ENCODE measurements at regions not wholly inside any gene's neighbourhood (a gene's known extent, or its start where the extent isn't known, plus 50 kb on each side); places are given as distances from the start of the nearest gene placed in this dataset.
"Not testable (repeated sequence)": the region's sequence is repeated elsewhere in the genome, so short reads cannot be mapped to it uniquely, and the experiment has no call there.

DNA sequence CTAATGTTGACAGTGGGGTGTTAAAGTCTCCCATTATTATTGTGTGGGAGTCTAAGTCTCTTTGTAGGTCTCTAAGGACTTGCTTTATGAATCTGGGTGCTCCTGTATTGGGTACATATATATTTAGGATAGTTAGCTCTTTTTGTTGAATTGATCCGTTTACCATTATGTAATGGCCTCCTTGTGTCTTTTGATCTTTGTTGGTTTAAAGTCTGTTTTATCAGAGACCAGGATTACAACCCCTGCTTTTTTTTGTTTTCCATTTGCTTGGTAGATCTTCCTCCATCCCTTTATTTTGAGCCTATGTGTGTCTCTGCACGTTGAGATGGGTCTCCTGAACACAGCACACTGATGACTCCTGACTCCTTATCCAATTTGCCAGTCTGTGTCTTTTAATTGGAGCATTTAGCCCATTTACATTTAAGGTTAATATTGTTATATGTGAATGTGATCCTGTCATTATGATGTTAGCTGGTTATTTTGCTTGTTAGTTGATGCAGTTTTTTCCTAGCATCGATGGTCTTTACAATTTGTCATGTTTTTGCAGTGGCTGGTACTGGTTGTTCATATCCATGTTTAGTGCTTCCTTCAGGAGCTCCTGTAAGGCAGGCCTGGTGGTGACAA, 188.9 kb downstream of the TTC6 start:
- not testable (repeated sequence) for DNase-seq (ENCODE audit: low read depth in 4 of 4, low spot score in 2 of 4)

GRCh38 chr14:37784827-37785223, 189.4 kb downstream of the TTC6 start:
- DNase-seq (ENCODE audit: low read depth in 4 of 4, low spot score in 2 of 4): not testable (repeated sequence)

DNA sequence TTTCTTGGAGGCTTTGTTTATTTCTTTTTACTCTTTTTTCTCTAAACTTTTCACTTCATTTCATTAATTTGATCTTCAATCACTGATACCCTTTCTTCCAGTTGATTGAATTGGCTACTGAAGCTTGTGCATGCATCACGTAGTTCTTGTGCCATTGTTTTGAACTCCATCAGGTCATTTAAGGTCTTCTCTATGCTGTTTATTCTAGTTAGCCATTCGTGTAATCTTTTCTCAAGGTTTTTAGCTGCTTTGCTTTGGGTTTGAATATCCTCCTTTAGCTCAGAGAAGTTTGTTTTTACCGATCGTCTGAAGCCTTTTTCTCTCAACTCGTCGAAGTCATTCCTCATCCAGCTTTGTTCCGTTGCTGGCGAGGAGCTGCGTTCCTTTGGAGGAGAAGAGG, 189.9 kb downstream of the TTC6 start:
- not testable (repeated sequence) for DNase-seq (ENCODE audit: low read depth in 4 of 4, low spot score in 2 of 4)

DNA sequence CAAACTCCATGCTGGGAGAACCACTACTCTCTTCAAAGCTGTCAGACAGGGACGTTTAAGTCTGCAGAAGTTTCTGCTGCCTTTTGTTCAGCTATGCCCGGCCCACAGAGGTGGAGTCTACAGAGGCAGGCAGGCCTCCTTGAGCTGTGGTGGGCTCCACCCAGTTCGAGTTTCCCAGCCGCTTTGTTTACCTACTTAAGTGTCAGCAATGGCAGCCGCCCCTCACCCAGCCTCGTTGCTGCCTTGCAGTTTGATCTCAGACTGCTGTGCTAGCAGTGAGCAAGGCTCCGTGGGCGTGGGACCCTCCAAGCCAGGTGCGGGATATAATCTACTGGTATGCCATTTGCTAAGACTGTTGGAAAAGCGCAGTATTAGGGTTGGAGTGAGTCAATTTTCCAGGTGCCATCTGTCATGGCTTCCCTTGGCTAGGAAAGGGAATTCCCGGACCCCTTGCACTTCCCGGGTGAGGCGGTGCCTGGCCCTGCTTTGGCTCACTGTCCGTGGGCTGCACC, 190.7 kb downstream of the TTC6 start:
- DNase-seq (ENCODE audit: low read depth in 4 of 4, low spot score in 2 of 4): not testable (repeated sequence)

DNA sequence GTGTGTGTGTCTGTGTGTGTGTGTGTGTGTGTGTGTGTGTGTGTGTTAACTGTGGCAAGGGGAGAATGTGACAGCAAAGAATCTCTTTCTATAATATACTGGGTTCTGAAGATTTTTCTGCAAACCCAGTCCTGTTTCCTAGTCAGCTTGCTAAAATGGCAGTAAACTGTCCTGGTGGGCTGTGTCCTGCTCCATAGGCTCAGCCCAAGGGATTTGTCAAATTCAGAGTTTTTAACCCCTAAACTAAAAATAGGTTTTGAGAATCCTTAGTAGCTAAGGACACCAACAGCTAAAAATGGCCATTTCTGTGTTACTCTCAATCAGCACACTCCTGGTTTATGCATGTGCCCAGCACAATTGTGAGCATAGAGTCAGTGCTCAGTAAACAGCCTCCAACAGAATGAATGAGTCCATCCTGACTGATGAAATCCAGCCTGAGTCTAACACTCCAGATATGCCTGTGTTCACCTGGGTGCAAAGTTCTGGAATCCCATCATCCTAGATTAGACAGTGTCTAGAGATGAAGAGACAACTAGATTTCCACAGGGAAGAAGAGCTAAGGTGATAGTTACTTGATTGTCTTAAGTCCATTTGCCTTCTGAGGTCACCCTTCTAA, 192.6 kb downstream of the TTC6 start:
- no peak for DNase-seq (ENCODE audit: low read depth in 4 of 4, low spot score in 2 of 4)

DNA sequence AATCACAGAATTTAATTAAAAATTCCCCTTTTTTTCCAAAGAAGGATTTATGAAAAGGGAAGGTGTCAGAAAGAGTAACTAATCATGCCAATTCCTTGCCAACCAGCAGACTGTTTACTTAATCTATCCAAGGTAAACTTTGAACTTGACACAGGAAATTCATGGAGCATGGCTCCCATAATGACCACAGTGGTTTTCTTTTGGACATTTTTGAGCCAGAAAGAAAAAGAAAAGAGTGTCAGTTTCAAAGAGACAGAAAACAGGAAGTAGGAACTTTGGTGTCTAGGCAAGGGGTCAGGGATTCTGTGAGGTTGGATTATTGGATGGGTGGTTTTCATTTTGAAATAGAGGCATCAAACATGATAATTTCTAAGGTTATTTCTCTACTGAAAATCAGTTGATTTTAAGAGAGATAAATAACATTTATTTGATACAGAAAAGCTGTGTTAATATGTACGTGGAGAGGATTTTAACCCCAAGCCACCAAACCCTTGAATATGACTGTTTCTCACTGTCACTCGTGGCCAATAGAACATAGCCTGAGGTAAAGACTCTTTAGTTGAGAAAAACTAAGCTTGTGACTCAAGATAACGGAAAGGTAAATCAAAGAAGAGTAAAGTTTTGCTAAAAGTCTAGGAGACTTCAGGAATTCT, 196.1 kb downstream of the TTC6 start:
- DNase-seq (ENCODE audit: low read depth in 4 of 4, low spot score in 2 of 4): peak in 2 of 4 donors; percentile 8 to 12

DNA sequence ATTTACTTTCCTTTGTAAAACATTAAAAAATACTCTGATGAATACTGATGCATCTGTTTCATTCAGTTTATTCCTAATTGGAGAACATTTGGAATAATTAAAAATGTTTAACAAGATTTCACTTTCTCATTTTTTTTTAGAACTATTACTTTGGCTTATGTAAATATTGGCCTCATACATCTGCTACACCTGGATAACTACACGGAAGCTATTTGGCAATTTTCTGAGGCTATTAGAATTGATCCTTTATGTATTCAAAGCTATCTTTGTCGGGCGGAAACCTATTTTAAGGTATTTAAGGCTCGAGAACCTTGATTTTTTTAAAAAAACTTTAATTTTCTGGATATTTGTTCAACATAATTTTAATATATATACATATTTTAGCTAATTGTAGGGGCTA, 196.7 kb downstream of the TTC6 start:
- DNase-seq (ENCODE audit: low read depth in 4 of 4, low spot score in 2 of 4): no peak

DNA sequence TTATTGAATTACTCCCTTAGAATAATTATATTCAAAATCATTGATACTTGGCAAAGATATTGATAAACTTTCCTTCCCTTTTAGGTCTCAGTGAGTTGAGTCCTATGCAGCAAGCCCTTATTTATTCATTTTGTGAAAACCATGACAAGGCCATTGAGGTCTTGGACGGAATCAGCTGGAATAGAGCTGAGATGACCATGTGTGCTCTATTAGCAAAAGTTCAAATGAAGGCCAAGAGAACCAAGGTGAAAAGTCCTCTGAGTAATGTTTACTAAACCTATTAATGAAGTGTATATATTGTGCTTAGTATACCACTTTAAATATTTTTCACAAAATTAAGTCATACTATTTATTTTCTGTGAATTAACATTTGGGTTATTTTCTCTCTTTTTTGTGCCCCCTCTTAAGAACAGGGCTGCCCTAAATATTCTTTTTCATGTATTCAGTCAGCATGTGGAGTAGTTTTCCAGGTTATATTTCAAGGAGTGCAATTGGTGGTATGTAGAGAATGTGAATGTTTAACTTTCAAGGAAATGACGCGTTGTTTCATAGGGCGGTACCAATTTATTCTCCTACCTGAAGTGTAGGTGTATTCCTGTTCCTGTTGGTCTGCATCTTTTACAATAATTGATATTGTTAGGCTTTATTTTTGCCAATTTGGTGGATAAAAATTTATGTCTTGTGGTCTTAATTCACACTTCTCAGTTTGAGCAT, 201.4 kb downstream of the TTC6 start:
- DNase-seq (ENCODE audit: low read depth in 4 of 4, low spot score in 2 of 4): no peak

DNA sequence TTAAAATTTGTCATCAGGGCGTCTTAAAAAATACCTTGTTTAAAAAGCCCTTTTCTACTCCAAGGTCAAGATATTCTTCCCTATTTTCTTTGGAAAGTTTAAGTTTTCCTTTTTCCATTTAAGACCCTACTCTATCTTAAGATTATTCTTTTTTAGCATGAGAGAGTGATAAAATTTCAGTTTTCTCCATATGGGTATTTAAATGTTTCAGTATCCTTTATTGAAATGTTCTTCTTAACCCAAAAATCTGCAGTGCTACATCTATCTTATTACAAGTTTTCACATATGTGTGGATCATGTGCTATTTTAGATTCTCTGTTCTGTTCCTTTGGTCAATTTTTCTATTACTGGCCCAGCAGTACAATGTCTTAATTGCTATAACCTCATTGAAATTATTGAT, 202.2 kb downstream of the TTC6 start:
- no peak for DNase-seq (ENCODE audit: low read depth in 4 of 4, low spot score in 2 of 4)

DNA sequence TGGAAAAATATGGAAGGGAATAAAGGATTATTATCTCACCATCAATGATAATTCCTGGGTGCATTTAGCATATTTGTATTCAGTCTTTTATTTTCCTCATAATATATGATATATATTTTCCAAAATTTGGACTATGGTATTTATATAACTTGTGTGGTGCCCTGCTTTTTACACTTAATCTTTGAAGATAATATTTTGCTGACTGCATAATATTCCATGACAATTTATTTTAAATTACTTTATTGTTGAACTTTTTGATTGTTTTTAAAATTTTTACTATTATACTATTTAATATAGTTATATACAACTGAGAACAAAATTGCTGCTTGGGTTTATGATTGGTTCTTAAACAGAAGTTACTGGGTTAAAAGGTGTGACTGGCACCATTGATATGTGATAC, 212.3 kb downstream of the TTC6 start:
- DNase-seq (ENCODE audit: low read depth in 4 of 4, low spot score in 2 of 4): no peak

GRCh38 chr14:37810094-37810801, 214.8 kb downstream of the TTC6 start:
- DNase-seq (ENCODE audit: low read depth in 4 of 4, low spot score in 2 of 4): no peak

- no peak for DNase-seq (ENCODE audit: low read depth in 4 of 4, low spot score in 2 of 4)
These were observed 218.3 kb downstream of the TTC6 start for GRCh38 chr14:37813732-37814131.

DNA sequence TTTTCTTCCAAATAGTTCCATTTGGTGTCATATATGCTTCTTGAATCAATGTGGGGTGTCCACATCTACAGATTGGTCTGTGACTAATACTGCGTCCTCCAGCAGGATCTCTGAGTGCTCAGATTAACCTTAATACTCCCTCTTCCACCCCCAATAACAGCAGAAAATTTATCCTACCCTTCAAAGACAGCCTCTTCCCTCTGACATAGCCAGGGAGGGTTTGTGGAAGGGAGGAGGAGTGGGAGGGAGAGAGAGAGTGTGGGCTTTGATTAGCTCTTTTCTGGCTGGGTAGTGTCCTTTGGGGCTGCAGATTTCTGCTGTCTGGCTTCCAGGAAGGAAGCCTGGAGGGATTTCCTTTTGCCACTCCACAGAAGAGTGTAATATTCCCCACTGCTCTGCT, 220.7 kb downstream of the TTC6 start:
- DNase-seq (ENCODE audit: low read depth in 4 of 4, low spot score in 2 of 4): no peak

DNA sequence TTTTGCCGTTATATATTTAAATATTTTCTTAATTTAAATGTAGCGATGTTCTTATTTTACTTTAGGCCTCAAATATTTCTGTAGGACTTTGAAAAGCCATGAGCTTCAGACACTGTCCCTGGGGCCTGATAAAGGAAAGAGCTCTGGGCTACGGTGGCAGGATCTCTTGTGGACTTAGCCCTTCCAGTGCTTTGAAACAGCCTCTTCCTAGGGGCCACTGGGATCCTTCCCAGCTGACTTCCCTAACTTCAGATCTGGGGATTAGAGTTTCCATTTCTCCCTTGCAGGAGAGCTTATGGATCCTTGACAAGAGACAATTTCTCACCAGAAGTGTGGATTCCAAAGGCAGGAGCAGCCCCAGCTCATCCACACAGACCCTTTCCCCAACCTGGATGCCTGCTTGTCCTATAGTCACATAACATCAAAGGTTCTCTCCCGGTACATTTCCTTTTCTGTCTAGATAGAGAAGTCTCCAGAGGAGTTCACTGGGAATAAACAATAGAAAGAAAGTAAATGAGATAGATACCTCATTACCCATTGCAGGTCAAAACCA, 221.4 kb downstream of the TTC6 start:
- no peak for DNase-seq (ENCODE audit: low read depth in 4 of 4, low spot score in 2 of 4)

GRCh38 chr14:37819155-37820015, 224.0 kb downstream of the TTC6 start:
- DNase-seq (ENCODE audit: low read depth in 4 of 4, low spot score in 2 of 4): no peak

GRCh38 chr14:37820810-37821209, 225.4 kb downstream of the TTC6 start:
- not testable (repeated sequence) for DNase-seq (ENCODE audit: low read depth in 4 of 4, low spot score in 2 of 4)

DNA sequence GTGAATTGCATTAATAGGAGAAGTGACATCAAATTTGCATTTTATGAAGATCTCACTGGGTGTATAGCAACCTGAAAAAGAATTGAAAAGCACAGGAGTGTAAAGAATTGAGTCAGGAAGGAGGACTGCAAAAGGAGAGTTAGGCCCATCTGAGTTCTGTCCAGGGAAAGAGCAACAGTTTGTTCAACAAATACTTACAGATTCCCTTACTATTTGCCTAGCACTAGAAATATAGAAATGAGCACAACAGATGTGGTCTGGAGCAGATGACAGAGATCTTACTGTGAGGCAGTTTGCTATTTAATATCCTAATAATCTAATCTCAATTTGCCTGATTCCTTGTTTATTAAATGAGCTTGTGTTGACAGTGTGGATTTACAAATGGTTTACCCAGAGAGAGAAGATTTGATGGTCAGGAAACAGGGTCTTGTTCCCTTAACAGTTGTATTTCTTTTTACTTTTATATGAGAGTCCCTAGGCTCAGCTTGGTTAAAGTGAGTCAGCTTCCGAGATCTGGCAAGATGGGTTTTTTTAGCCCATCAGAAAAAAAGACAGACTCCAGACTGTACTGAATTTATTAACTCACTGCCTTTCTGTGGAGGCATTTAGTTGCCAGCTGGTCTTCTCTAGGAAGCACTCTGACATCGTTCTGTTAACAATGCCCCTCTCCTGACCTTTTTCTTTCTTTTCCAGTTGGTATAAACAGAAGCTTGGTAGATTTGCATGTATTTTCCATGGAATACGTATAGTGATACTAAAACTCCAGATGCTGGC, 229.7 kb downstream of the TTC6 start:
- DNase-seq (ENCODE audit: low read depth in 4 of 4, low spot score in 2 of 4): no peak

- DNase-seq (ENCODE audit: low read depth in 4 of 4, low spot score in 2 of 4): no peak
These were observed 231.4 kb downstream of the TTC6 start for GRCh38 chr14:37826869-37827268.

GRCh38 chr14:37830271-37830670, 234.8 kb downstream of the TTC6 start:
- no peak for DNase-seq (ENCODE audit: low read depth in 4 of 4, low spot score in 2 of 4)
